Cortex of kidney (tissue), 1 donor: ENCODE measurements at regions not wholly inside any gene's neighbourhood (a gene's known extent, or its start where the extent isn't known, plus 50 kb on each side); places are given as distances from the start of the nearest gene placed in this dataset.

Experiments used
- DNase-seq: peaks from one replicate; lab custom pipeline; 2025; lab: John Stamatoyannopoulos, UW

DNA sequence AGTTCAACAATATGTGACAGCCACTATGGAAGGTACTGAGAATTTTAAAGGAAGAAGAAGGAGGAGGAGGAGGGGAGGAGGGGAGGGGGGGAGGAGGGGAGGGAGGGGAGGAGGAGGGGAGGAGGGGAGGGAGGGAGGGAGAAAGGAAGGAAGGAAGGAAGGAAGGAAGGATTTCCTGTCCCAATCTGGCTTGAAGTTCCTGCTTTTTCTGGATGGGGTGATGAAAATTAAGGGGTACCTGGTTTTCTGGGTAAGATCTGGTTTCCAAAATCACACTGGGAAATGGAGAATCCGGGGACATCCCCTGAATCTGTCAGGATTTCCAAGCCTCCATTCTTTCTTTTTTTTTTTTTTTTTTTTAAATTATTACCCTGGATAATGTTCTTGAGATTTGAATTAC lies 271.8 kb downstream of the MTX2 start:
- no peak for DNase-seq

DNA sequence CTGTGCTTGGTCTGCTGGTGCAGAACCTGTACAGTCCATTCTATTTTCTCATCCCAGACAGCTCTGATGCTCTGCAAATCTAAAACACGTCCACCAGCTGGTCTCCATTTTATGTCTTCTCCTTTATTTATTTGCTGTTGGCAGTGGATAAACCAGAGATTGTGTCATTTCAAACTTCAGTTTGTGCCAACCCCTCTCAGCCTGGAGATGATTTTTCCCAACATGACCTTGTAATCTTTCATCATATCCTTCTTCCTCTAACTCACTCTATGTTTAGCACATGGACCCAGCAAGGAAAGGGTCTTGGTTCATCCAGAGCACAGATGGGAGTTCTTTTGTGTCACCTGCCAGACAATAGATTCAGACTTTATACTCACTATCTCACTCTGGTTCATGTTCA lies 273.2 kb downstream of the MTX2 start:
- no peak for DNase-seq

DNA sequence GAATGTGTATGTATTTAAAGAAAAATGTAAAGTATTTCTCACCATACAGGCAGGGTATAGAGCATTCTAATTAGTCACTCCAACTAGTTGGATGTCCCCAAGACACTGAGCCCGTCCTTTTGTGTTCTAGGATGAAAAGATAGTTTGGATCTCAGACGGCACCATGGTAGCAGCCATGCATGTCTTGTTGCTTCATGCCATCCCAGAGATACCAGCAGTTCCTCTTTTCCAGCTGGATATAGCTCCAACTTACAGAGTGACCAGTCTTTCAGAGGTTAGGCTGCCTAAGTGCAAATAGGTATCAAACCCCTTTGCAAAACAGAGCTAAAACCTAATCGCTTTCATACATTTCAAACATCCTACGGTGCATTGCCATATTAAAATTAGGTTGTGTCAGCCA lies 275.3 kb downstream of the MTX2 start:
- DNase-seq, result no peak

DNA sequence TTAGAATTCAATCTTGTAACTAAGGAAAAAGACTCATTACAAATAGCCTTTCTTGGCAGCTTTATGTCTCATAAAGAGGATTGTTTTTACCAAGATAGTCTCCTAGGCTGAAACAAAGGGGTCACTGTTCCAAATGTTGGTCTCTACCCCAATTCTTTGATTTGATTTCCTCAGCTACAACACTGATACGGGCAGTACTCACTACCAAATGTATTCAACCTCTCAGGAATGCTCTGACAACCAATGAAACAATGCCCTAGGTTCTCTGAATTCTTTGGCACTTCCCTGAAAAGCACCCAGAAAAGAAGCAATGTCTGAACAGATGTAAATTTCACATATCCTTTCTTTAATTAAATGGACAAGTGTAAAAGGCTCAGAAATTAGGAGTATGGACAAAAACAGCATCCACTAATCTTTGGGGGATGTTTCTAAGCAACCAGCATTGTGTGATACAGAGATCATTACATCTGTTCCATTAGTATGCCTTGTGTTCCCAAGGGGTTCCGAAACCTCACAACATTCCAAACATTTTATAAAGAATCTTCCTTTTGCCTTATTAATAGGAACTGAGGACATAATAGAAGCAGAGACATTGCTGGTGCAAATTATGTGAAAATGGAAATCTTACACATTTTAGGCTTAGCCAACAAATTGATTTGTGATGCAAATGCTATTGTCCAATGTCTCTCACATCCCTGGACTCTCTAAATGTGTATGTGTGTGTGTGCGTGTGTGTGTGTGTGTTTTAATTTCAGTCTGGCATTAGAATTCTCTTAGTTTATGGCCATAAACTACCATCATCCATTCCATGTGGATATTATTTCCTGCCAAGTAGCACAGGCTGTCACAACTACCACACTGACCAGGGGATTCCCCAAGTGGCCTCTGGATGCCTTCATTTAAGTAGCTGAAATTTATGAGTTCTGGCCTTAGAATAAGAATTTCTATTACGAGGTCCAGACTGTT lies 276.0 kb downstream of the MTX2 start:
- DNase-seq, result no peak

DNA sequence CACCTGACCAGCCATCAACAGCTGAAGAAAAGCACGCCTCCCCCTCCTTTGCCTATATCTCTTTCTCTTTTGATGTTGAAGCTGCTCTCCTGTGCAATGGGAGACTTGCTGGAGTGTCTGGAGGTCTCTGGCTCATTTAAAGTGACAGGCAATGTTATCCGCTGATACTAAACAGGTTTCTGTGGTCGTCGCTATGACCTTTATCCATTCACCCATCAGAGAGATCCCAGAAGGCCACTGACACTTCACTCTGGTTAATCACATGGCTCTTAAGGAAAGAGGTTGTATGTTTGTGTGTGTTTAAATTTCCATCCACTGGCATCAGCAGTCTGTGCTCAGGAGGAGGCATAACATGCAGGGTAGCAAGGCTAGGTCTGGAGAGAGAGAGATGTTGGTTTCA lies 277.3 kb downstream of the MTX2 start:
- no peak for DNase-seq

DNA sequence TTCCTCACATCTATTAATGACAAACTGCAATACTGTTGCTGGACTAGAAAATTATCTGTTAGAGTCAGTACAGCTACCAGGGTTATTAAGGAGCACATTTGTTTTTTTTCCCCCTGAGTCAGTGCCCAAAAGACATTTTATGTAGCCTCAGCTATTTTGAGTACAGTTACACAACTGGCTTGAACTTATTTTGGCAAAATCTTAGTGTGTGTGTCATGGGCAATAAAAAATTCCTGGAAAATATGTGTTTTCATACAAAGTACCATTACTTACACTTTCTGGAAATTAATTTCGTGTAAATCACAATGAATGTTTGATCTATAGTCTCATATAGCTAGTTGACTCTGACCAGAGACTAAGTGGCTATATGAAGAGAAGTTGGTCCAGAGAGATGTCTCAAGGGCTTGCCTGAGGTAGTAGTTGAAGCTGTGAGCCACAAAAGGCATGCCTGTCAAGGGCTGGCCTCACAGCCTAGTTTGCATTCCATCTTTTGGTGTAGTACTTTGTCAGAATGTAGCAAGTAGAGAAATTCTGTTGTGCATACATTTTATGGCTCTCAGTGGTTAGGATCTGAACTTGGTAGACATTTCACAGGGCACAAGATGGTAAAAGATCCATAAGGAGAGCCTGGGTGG lies 283.4 kb downstream of the MTX2 start:
- no peak for DNase-seq

DNA sequence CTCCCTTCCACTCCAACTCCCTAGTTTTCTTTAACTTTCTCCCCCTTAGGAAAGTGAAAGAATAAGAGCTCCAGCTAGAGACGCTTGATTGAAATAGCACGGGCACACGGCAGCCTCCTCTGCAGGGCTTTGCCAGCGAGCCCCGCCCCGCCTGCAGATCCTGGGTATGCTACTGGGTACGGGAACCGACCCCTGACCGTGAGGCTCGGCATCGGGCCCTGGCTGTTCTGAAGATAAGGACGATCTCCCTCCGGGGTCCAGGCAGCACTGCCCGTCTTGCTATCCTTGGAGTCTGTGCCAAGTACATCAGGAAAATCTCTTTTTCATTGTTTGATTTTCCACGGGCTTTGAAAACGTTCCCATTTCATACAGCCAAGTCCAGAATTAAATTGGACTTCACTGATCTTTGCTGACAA lies 284.5 kb downstream of the MTX2 start:
- DNase-seq, result peak; percentile 27

DNA sequence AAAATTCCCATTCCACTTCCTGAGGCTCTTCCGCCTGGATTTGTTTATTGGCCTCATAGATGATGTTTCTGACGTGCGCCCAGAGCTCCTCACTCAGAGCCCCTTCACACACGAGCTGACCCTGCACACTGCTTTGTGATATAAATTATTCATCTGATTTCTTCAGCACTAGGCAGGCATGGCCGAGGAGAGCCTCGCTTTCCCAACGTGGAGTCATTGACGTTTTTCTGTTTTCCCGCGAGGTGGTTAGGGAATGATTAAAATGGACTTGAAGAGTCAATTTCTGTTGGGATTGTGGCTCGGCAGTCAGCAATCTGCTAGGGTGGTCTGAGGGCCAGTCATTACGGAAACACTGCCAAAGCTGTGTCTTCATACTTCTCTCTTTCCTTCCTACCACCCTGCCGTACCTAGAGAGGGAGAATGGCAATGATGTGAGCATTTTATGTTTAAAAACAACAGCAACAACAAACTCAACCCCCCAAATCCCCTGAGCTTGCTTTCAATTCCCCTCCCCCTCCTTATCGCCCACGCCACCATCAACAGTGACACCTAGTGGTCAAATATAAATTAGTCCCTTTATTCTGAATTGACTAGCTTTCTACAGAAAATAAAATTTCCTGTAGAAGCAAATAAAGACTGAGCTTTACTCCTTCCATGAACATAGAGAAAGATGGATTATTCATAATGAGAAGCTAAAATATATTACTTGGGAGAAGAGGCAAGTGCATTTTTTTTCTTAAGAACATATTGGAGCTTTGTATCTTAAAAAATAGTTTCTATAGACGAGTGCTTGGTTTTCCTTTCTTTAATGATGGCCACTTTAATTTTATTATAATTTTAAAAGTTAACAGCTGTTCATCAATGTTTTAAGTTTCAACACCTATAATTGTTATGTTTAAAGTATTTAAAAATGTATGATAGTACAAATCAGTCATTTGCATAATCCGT lies 285.1 kb downstream of the MTX2 start:
- no peak for DNase-seq

DNA sequence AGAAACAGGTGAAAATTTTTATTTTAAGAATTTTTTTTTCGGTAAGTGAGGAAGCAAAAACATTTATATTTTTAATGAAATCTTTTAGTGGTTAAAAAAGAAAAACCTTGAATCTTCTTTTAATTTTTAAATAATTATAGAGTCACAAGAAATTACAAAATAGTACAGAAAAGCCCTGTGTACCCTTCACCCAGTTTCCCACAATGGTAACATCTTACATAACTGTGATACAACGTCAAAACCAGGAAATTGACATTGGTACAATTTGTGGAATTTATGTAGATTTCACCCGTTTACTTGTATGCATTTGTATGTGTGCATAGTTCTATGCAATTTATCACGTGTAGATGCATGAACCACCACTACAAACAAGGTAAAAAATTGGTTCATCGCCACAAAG lies 285.9 kb downstream of the MTX2 start:
- DNase-seq, result no peak

DNA sequence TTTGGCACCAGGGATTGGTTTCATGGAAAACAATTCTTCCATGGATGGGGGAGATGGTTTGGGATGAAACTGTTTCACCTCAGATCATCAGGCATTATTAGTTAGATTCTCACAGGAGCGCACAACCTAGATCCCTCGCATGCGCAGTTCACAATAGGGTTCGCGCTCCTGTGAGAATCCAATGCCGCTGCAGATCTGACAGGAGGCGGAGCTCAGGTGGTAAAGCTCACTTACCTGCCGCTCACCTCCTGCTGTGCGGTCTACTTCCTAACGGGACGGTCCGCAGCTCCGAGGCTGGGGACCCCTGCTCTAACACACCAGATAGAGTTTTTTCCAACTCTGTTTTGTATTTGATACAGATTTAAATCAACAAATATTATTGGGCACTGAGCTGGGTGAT lies 286.5 kb downstream of the MTX2 start:
- DNase-seq, result no peak

DNA sequence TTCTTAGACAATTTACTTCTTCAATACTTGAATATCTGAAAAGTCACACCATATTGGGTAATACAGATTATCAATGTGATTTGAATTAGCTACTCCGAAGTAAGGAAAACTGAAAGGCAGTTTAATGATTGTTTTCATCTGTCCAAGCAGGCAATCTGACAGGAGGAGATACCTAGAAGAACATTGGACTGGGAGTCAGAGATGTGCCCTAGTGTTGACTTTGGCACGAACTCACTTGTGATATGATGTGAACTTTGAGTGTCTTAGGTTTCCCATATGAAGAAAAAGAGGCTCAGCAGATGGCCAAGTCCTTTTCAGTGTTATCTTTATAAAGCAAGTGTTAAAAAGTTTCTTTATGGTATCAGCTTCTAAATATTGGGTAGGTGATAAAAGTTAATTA lies 287.1 kb downstream of the MTX2 start:
- DNase-seq, result no peak

DNA sequence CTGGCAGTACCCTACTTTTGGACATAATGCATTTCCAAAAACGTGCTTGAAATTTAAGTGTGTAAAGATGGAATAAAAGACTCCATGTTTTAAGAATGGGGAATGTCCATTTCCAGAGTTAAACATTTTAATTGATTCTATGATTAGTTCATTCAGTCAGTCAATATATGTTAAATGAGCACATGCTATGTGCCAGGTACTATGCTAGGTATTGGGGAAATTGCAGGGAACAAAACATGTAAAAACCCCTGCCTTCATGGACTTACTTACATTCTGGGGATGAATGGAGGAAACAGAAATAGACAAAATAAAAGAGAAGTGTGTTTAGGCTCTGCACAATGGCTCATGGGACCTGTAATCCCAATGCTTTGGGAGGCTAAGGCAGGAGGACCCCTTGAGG lies 288.6 kb downstream of the MTX2 start:
- no peak for DNase-seq

DNA sequence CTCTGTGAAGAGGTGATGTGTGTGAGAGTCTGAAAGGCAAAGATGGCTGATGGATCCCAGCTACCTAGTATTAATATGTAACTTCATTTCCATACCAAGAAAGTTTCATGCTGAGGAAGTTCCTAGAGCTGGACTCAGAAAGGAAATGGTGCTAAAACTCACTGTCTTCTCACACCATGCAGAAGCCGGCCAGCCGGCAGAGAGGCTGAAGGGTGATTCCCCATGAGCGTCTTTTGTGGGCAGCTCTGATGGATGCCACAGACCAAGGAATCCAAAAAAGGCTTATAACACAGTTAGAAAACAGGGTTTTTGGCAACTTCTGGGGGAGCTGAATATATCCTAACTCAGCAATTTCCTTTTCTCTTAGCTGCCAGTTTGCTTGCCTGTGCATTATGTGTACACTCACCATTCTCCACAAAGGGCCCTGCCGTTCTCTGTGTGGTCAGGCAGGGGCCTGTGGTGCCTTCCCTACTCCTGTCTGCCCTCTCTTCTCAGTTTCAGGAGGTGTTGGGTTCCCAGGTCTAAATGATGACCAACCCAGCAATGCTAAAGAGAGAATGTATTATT lies 289.4 kb downstream of the MTX2 start:
- no peak for DNase-seq

DNA sequence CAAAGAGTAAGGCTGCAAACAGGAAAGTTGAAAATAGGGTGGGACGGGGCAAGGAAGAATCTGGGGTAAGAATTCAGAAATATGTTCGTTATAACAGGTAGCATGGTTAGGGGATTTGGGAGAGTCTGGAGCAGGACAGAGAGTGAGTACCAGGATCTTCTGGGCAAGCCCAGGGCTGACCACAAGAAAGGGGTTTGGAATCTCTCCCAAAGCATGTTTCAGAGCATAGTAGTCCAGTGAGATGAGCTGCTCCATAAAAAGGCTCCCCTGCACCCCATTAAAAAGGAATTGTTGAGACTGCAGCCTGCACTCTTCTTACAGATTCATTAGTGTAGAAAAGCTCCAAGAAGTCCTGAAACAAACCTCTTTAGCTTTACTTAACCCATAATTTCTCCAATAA lies 291.1 kb downstream of the MTX2 start:
- DNase-seq, result no peak

DNA sequence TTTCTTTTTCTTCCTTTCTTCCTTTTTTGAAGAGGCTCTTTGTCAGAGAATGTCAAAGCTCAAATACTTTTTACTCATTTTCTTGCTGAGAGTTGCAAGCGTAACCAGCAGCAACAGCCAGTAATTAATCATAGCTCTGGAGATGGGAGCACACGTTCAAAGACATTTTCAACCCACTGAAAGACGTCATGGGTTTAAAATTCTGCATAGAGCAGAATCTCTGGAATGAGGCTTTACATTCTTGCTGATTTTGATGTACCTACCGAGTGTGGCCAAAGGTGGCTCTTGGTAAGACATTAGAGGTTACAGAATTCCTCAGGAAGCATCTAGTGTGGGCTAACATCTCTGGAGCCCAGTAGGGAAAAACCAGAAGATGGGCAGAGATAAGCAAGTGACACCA lies 292.5 kb downstream of the MTX2 start:
- no peak for DNase-seq

DNA sequence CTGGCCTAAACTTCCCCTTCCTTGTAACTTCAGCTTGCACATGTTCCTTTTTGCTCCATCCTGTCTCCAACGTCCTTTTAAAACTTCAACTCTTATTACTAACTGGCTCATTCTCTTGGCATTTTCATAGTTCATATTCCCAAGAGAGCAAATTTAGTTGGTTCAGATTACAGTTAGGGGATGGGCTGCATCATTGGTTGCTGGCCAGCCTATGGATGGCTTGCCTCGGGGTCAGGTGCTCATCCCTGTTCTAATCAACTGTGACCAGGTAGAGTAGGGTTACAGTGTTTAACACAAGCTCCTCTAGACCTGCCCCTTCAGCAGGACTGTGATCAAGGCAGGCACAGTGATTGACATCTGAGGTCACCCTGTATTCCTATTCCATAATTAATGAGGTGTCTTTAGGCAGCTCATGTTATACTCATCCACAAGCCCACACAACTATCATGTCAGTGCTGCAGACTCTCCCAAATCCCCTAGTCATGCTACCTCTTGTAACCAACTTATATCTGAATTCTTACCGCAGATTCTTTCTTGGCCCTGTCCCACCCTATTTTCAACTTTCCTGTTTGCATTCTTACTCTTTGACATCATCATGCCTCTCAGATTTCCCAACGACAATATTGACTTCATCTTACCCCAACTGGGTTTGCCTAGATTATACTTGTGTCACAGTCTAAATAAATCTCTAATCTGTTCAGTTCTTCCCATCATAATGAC lies 293.3 kb downstream of the MTX2 start:
- DNase-seq, result no peak

DNA sequence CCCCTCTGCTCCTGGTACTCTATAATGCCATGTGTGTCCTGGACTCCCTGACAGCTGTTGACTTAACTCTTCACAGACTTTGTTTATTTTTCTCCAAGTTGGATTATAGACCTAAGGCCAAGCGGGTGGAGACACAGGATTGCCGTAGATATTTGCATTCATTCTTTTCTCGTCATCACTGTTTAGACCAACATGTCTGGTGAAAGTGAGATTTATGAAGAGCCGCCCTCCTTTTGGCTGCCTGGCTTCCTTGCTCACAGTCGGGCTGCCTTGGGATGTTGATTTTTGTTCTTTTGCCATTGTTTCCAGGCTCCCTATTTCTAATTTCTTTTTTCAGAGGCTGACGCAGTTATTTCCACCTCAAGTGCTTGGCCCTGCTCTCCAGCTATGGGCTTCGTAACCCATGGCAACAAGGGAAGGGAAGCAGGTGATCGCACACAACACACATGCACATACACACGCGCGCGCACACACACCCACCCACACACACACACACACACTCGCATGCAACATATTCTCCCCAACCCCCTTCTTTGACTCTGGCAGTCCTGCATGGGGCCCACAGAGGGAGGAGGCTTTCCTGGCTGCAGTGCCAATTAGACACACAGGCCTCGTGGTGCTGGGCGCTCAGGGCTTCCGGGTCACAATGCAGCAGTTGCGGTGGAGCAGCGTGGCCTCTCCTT lies 296.5 kb downstream of the MTX2 start:
- no peak for DNase-seq

DNA sequence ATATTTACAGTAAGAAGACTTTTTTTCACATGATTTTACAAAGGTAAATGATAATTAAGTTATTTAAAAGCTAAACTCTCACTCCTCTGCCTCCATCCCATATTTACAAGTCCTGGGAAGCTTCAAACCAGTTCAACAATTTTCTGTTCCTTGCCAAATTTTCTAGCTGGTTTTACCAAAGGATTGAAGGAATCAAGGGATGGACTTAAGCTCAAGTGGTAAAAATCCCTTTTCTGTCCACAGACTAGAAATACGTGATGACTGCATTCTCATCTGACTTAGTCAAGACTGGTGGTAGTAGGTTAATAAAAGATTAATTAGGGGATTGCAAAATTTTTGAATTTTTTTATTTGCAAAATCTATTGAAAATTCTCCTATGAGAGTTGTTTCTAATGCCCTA lies 297.3 kb downstream of the MTX2 start:
- DNase-seq, result no peak

DNA sequence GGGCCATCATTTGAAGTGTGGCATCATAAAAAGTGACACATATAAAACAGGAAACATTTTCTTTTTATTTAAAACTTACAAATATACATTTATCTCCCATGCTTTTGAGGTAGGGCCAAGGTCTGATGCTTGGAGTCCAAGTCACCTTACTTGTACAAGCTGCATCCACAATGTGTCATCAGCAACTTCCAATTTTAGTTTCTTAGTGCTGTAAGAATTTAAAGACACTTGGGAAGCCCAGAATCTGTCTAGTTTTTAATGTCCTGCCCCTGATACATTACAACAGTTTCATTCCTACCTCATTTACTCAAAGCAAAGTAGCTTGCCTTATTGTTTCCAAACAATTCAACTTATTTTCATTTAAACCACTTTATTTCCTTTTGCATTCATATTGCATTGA lies 297.7 kb downstream of the MTX2 start:
- no peak for DNase-seq

DNA sequence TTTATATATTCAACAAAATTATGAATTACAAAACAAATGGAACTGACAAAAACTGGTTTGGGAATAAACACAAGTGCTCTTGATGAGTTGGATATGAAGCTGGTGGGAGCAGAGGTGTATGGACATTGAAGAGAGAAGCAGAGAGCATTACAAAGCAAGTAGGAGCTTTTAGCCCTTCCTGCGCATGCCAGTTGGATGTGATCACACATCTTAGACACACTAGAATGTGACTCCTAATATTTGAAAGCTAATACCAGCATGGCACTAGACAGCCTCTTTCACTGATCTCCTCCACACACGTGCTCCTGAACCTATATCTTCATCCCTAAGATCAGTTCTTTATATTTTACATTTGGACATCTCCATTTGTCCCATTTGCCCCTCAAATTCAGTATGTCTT lies 298.1 kb downstream of the MTX2 start:
- no peak for DNase-seq

DNA sequence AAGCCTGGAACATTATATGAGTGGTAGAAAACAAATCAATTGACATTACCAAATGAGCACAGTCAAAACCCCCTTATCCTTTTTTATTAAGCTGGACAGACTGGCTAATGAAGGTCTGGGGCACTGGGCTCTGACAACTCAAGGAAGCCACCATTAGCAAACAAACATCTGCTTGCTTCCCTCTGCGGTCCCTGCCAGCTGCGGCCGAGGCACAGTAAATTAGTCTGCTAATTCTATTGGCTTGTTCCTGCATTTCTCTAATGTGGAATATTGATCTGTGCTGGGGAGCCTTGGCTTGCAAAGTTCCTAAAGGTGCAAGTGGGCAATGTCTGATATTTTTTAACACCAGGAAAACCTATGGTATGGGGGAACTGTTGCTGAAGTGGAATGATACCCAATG lies 300.3 kb downstream of the MTX2 start:
- no peak for DNase-seq
